ENCODE measurements at regions not wholly inside any gene's neighbourhood (a gene's known extent, or its start where the extent isn't known, plus 50 kb on each side); places are given as distances from the start of the nearest gene placed in this dataset.

GRCh38 chr1:230016159-230016558, 50.9 kb upstream of the GALNT2 start:
- no peak for TF ChIP-seq CTCF (conservative IDR thresholded peaks at IDR 0.05)
- no peak overlapping the region for H3K27ac ChIP-seq

All from VCaP (cell line).